GF-D8 (cell line): ENCODE measurements at regions not wholly inside any gene's neighbourhood (a gene's known extent, or its start where the extent isn't known, plus 50 kb on each side); places are given as distances from the start of the nearest gene placed in this dataset.
"Not testable (repeated sequence)": the region's sequence is repeated elsewhere in the genome, so short reads cannot be mapped to it uniquely, and the experiment has no call there.

Experiments
- DNase-seq: peaks from one replicate; lab custom pipeline; 2025; lab: John Stamatoyannopoulos, UW

GRCh38 chr3:101913168-101913567 lies 63.9 kb downstream of the NFKBIZ start:
- DNase-seq: no peak

DNA sequence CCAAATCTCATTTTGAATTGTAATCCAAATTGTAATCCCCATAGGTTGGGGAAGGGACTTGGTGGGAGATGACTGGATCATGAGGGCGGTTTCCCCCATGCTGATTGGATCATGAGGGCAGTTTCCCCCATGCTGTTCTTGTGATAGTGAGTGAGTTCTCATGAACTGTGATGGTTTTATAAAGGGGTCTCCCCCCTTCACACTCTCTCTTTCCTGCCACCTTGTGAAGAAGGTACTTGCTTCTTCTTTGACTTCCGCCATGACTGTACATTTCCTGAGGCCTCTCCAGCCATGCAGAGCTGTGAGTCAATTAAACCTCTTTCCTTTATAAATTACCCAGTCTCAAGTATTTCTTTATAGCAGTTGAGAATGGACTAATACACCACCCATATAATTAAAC lies 68.4 kb downstream of the NFKBIZ start:
- not testable (repeated sequence) for DNase-seq

- not testable (repeated sequence) for DNase-seq
Measured at GRCh38 chr3:101922151-101922725, 72.9 kb downstream of the NFKBIZ start.

DNA sequence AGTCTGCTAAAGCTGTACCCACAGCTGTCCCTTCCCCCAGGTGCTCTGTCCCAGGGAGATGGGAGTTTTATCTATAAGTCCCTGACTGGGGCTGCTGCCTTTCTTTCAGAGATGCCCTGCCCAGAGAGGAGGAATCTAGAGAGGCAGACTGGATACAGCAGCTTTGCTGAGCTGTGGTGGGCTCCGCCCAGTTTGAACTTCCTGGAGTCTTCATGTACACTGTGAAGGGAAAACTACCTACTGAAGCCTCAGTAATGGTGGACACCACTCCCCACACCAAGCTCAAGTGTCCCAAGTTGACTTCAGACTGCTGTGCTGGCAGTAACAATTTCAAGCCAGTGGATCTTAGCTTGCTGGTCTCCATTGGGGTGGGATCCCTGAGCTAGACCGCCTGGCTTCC lies 75.3 kb downstream of the NFKBIZ start:
- DNase-seq: not testable (repeated sequence)

GRCh38 chr3:101925124-101925523 lies 75.8 kb downstream of the NFKBIZ start:
- not testable (repeated sequence) for DNase-seq

DNA sequence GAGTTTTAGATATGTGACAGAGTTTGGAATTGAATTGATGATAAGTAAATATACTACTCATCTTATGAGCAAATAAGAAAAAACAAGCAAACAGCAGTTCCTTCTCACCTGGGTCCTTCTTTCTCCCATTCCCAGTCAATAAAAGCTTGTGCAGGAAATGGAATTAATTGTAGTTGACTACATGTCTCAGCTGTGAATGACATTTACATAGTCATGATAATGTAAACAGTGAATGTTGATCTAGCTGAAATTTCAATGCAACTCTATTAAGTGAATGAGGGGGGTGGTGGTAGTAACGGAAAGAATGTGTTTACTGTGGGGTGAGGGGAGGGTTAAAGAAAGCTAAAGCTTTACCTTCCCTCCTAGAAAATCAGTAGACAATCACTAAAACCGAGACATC lies 76.2 kb downstream of the NFKBIZ start:
- DNase-seq: no peak

DNA sequence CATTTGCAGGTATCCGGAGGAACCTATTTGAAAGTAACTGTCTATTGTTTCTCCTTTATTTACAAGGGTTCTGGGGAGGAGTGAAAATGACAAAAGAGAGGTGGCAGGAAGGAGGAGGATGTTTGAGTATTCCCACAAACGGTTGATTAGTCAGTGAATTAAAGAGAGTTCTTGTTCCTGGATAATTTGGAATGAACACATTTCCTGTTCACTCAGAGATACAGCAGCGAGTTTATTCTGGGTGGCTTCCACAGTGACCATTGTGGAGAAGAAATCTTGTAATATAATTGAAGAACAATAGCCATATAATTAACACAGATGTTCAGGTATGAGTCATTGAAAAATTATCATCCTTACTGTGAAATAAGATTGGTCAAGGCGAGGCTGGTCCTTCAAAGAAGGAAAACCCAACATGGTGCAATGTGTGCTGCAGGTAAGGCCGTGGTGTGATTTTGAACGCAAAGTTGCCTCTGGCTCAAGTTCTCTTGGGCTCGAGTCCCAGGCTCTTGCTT lies 77.3 kb downstream of the NFKBIZ start:
- no peak for DNase-seq

DNA sequence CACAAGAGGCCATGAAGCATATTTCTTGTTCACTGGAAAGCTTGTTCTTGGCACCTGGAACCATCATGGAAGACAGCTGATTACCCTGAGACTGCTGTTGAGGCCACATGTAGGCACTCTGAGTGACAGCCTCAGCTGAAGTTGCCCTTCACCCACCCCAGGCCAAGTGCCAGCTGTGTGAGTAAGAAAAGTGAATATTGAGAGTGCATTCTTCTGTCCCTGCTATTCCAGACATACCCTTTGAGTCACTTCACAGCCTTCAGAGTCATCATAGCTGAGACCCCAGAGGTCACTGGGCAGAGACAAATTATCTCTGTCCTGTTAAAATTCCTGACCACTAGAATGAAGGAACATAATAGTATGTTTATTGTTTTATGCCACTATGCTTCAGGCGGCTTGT lies 79.6 kb downstream of the NFKBIZ start:
- no peak for DNase-seq

DNA sequence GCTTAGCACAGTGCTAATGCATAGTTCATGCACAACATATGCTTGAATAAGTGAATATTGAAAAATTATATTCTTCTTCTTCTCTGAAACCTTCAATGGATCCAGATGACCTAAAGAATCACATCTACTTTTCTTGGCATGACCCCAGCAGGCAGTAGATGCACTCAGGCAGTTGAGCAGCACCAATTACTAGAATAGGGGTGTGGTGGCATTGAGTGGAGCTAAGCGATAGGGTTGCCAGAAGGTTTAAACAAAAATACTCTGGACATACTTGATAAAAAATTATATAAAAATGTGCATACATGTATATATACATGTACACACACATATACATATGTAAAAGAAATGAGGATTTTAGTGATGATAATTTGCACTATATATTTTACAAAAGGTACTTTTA lies 81.8 kb downstream of the NFKBIZ start:
- no peak for DNase-seq

- no peak for DNase-seq
Measured at GRCh38 chr3:101932326-101933068, 83.2 kb downstream of the NFKBIZ start.

DNA sequence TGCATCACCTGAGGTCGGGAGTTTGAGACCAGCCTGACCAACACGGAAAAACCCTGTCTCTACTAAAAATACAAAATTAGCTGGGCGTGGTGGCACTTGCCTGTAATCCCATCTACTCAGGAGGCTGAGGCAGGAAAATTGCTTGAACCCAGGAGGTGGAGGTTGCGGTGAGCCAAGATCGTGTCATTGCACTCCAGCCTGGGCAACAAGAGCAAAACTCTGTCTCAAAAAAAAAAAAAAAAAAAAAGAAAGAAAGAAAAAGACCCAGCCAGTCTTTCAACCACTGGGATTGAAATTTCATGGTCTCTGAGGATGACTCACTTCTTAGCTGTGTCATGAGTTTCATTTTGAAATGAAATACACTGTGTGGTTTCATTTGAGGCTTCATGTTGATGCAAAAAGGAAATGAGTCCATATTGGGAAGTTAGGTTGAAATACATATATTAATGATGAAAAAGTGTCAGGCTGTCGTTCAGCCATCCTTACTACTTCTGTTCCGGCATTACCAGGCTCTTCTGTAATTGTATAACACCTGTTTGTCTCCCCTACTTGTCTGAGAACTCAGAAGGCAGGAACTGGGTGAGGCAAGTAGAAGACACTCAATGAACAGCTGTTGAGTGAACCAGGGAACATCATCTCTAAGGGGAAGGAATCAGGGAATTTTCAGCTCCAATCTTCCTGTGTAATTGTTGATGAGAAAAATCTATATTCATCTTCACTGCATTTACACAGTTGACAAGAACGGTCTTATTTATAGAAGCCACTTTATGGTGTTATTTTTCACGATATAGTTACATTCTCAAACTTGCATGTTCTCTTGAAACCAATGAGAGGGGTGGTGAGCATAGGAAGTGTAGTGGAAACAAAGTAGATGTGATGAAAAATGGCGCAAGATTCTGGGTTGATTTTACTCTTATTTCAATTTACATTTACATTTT lies 87.4 kb downstream of the NFKBIZ start:
- DNase-seq: peak; percentile 84

DNA sequence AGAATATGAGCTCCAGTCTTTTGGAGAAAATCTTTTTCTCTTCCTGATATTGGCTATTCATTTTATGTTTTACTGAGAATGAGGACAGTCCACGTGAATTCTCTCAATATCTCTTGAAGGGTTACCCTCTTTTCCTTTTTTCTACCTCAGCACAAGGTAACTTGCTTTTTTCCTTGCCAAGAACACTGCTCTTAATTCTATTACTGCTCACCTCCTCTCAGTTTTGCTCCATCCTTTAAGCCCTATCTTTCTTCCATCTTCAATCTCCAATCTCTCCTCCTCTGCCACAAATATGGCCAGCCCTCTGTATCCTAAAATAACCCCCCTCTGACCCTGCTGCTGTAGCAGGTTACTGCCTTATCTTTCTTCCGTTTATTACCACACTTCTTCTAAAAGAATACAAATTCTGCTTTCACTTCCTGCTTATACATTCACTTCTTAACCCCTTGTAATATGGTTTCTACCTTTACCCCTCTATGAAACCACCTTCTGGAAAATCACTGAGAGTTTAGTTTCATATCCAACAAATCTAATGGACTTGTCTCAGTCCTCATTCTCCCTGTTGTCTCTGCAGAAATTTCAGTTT lies 89.0 kb downstream of the NFKBIZ start:
- peak; percentile 66 for DNase-seq

GRCh38 chr3:101939361-101940049 lies 90.2 kb downstream of the NFKBIZ start:
- DNase-seq: no peak

- peak; percentile 47 for DNase-seq
Measured at GRCh38 chr3:101940521-101941317, 91.4 kb downstream of the NFKBIZ start.

DNA sequence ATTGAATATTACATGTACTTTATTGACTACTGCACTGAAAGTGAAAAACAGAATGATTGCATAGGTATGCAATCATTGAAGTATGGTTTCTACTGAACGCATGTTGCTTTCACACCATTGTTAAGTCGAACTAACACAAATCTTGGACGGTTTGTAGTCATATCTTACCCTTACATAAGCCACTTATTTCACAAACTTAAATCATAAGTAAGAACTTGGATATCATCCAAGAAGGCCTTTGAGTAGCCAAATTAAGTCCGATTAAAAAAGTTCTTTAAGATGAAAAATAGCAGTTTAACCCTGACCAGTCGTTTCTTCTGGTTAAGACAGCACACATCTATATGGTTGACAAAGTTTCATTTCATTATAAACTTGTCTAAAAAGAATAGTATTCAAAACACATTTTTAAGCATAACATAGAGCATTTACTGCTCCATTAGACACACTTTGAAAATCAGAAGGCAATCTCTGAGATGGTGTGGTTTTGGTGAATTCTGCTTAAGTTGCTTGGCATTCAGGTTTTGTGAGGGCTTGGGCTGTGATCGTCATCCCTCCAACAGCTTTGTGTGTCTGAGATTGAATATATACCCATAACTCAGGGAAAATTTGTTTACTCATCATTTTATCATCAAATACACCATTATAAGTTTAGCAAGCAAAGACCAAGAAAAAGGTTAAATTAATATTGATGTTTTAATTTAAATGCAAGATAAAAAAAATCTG lies 92.2 kb downstream of the NFKBIZ start:
- no peak for DNase-seq

DNA sequence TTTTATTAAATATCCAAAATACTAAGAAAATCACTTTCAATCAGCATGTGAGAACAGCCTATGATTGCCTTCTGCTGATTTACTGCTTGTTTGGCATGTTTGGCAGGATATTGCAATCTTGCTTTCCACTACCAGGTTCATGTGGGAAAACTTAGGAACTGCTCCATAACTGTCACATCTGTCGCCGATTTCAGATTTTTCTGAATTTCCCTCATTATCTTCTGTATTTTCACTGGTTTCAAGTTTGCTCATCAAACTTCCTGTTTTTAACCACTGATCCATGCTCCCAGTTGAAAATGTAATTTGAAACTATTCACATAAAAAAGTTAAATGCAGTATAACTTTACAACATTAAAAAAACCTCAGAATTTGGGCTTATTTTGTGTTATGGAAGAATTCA lies 93.0 kb downstream of the NFKBIZ start:
- DNase-seq: no peak

GRCh38 chr3:101943029-101943428 lies 93.7 kb downstream of the NFKBIZ start:
- DNase-seq: no peak

DNA sequence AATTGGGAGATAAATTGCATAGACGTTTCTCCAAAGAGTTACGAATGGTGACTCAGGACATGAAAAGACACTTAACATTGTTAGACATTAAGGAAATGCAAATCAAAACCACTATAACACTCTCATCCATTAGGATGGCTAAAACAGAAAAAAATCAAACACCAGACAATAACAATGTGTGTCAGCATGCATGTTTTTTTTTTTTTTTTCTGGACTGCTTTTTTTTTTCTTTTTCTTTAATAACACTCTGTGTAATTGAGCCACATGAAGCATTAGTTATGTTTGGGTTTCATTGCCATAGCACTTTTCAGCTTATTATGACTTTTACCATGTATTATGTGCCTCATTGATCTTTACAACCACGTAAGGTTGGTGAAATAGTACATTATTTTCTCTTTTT lies 95.0 kb downstream of the NFKBIZ start:
- no peak for DNase-seq

- DNase-seq: no peak
Measured at GRCh38 chr3:101945980-101946379, 96.7 kb downstream of the NFKBIZ start.

GRCh38 chr3:101946906-101947305 lies 97.6 kb downstream of the NFKBIZ start:
- no peak for DNase-seq
